H9 (cell line): ENCODE measurements at regions not wholly inside any gene's neighbourhood (a gene's known extent, or its start where the extent isn't known, plus 50 kb on each side); places are given as distances from the start of the nearest gene placed in this dataset.

Experiments used
- DNase-seq: peaks from one replicate; pipeline ENCODE4 v3.0.0-alpha.2; 2017
- H2AFZ ChIP-seq: one replicate; pipeline ENCODE4 v1.6.1; 2013; ENCODE audit warnings: mild to moderate bottlenecking, low read length, control low read depth, moderate library complexity
- H2AK5ac ChIP-seq: 2 replicates; pipeline ENCODE4 v1.6.1; 2013; ENCODE audit warnings: low read length, control low read depth, mixed read lengths; ENCODE audit not compliant: insufficient read length
- H2BK120ac ChIP-seq: one replicate; pipeline ENCODE4 v1.6.1; 2013; ENCODE audit warnings: low read depth, mild to moderate bottlenecking, low read length, control low read depth, inconsistent platforms; ENCODE audit not compliant: poor library complexity, severe bottlenecking
- H2BK12ac ChIP-seq: 2 replicates; pipeline ENCODE4 v1.6.1; 2013; ENCODE audit warnings: low read length, control low read depth, mixed read lengths, low read depth; ENCODE audit not compliant: insufficient read length
- H2BK15ac ChIP-seq: 2 replicates; pipeline ENCODE4 v1.6.1; 2013; ENCODE audit warnings: low read depth, low read length, control low read depth
- H2BK20ac ChIP-seq: one replicate; pipeline ENCODE4 v1.6.1; 2013; ENCODE audit warnings: low read depth, mild to moderate bottlenecking, low read length, control low read depth, inconsistent platforms; ENCODE audit not compliant: poor library complexity, severe bottlenecking
- H2BK5ac ChIP-seq: 2 replicates; pipeline ENCODE4 v1.6.1; 2013; ENCODE audit warnings: low read length, control low read depth, mixed read lengths; ENCODE audit not compliant: insufficient read length
- H3K14ac ChIP-seq: 2 replicates; pipeline ENCODE4 v1.6.1; 2013; ENCODE audit warnings: low read length, control low read depth; ENCODE audit not compliant: insufficient read depth
- H3K18ac ChIP-seq: 2 replicates; pipeline ENCODE4 v1.6.1; 2013; ENCODE audit warnings: low read depth, mild to moderate bottlenecking, mixed read lengths, low read length, control low read depth; ENCODE audit not compliant: insufficient read length
- H3K23ac ChIP-seq: 2 replicates; pipeline ENCODE4 v1.6.1; 2013; ENCODE audit warnings: low read length, control low read depth, mixed read lengths, low read depth; ENCODE audit not compliant: insufficient read length
- H3K23me2 ChIP-seq: 2 replicates; pipeline ENCODE4 v1.6.1; 2013; ENCODE audit warnings: low read depth, mild to moderate bottlenecking, mixed read lengths, low read length, control low read depth; ENCODE audit not compliant: insufficient read length, poor library complexity, severe bottlenecking
- H3K27ac ChIP-seq: 2 replicates; pipeline ENCODE4 v1.5.1; 2013; ENCODE audit warnings: low read length, control low read depth, mixed read lengths, low read depth; ENCODE audit not compliant: insufficient read length
- H3K27me3 ChIP-seq: 2 replicates; pipeline ENCODE4 v1.6.1; 2013; ENCODE audit warnings: low read length, control low read depth, inconsistent platforms; ENCODE audit not compliant: insufficient read depth
- H3K4ac ChIP-seq: 2 replicates; pipeline ENCODE4 v1.6.1; 2013; ENCODE audit warnings: low read depth, mild to moderate bottlenecking, control low read depth, inconsistent platforms, low read length, moderate library complexity
- H3K4me1 ChIP-seq: 2 replicates; pipeline ENCODE4 v1.6.1; 2013; ENCODE audit warnings: low read length, control low read depth, inconsistent platforms; ENCODE audit not compliant: insufficient read depth
- H3K4me2 ChIP-seq: 2 replicates; pipeline ENCODE4 v1.6.1; 2013; ENCODE audit warnings: low read length, control low read depth, mixed read lengths; ENCODE audit not compliant: insufficient read length, insufficient read depth
- H3K56ac ChIP-seq: 2 replicates; pipeline ENCODE4 v1.6.1; 2013; ENCODE audit warnings: low read depth, mild to moderate bottlenecking, mixed read lengths, low read length, control low read depth; ENCODE audit not compliant: insufficient read length
- H3K79me1 ChIP-seq: 2 replicates; pipeline ENCODE4 v1.6.1; 2013; ENCODE audit warnings: low read depth, mild to moderate bottlenecking, moderate library complexity, low read length, control low read depth, inconsistent platforms; ENCODE audit not compliant: insufficient read depth, poor library complexity, severe bottlenecking
- H3K79me2 ChIP-seq: 2 replicates; pipeline ENCODE4 v1.6.1; 2013; ENCODE audit warnings: low read length, control low read depth, inconsistent platforms; ENCODE audit not compliant: insufficient read depth
- H3K9ac ChIP-seq: 2 replicates; pipeline ENCODE4 v1.6.1; 2013; ENCODE audit warnings: low read length, control low read depth, mixed read lengths; ENCODE audit not compliant: insufficient read length; ENCODE audit errors: extremely low read depth
- H3K9me3 ChIP-seq: one replicate; pipeline ENCODE4 v1.6.1; 2013; ENCODE audit warnings: low read depth, low read length, inconsistent platforms; ENCODE audit not compliant: control insufficient read depth
- H3T11ph ChIP-seq: one replicate; pipeline ENCODE4 v1.6.1; 2013; ENCODE audit warnings: mild to moderate bottlenecking, low read length, control low read depth, inconsistent platforms
- H4K20me1 ChIP-seq: one replicate; pipeline ENCODE4 v1.6.1; 2013; ENCODE audit not compliant: control insufficient read depth, insufficient read length, insufficient read depth
- H4K5ac ChIP-seq: 2 replicates; pipeline ENCODE4 v1.6.1; 2013; ENCODE audit warnings: low read depth, mild to moderate bottlenecking, mixed read lengths, low read length, control low read depth; ENCODE audit not compliant: insufficient read length
- H4K8ac ChIP-seq: replicated peaks from 2 replicates; pipeline ENCODE4 v1.6.1; 2013; ENCODE audit warnings: low read length, control low read depth, mixed read lengths, low read depth; ENCODE audit not compliant: insufficient read length
- H4K91ac ChIP-seq: 2 replicates; pipeline ENCODE4 v1.6.1; 2013; ENCODE audit warnings: low read depth, mild to moderate bottlenecking, moderate library complexity, mixed read lengths, low read length, control low read depth; ENCODE audit not compliant: insufficient read length
- H3K27ac Mint-ChIP-seq, 3 experiments: 2 replicates in 2 of 3; 3 replicates in 1 of 3; pipeline ENCODE4 v1.8.0; 2020 to 2021; ENCODE audit warnings: mixed read lengths in 3 of 3, mild to moderate bottlenecking in 1 of 3, moderate library complexity in 1 of 3
- H3K27me3 Mint-ChIP-seq: 2 replicates; pipeline ENCODE4 v1.8.0; 2021; ENCODE audit warnings: low read depth, mild to moderate bottlenecking, moderate library complexity, mixed read lengths
- H3K36me3 Mint-ChIP-seq, 3 experiments: 2 replicates in 2 of 3; 3 replicates in 1 of 3; pipeline ENCODE4 v1.8.0; 2020 to 2021; ENCODE audit warnings: low read depth in 3 of 3, mixed read lengths in 3 of 3; ENCODE audit not compliant: insufficient read depth in 1 of 3
- H3K4me1 Mint-ChIP-seq, 2 experiments: 2 replicates each; pipeline ENCODE4 v1.8.0; 2020; ENCODE audit warnings: mixed read lengths in 2 of 2
- H3K4me3 Mint-ChIP-seq, 2 experiments: 2 replicates in 1 of 2; 3 replicates in 1 of 2; pipeline ENCODE4 v1.8.0; 2020 to 2021; ENCODE audit warnings: mild to moderate bottlenecking in 2 of 2, mixed read lengths in 2 of 2, moderate library complexity in 1 of 2
- H3K9me3 Mint-ChIP-seq, 2 experiments: 2 replicates in 1 of 2; 3 replicates in 1 of 2; pipeline ENCODE4 v1.8.0; 2020; ENCODE audit warnings: mild to moderate bottlenecking in 2 of 2, mixed read lengths in 2 of 2, moderate library complexity in 1 of 2
- WGBS: extraction: QIAGEN DNeasy Blood & Tissue Kit; methylation state at CpG from one replicate; pipeline ENCODE4 v1.1.7; 2013; ENCODE audit warnings: missing lambda C conversion rate, low lambda C conversion rate, mixed read lengths; ENCODE audit not compliant: insufficient read length; ENCODE audit errors: extremely low coverage; 5-methylcytosine and 5-hydroxymethylcytosine counted together
- TF ChIP-seq, protein P1 (sequence below): fragments of 200-600 bp; sonication (generic); conservative IDR thresholded peaks from 3 replicates; pipeline ENCODE4 v1.8.0; 2021; ENCODE audit warnings: antibody characterized with exemption, mild to moderate bottlenecking

DNA sequence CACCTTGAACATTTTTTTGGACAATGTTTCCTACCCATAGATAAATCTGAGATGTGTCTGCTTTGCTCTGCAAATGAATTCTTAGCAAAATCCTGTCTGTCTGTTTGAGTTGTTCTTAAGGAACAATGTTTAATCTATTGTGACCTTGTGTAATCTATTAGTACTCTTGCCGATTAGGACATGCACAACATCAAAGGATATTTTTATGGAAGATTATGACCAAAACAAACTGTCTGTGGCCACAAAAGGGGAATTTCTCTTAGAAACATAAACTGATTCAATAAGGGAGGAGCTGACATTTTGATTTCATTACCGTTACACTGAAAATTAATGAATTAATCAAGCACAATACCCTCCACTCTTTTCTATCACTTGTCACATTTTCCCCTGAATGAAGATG, 323.0 kb upstream of the PRR16 start:
- TF ChIP-seq, protein P1, sequence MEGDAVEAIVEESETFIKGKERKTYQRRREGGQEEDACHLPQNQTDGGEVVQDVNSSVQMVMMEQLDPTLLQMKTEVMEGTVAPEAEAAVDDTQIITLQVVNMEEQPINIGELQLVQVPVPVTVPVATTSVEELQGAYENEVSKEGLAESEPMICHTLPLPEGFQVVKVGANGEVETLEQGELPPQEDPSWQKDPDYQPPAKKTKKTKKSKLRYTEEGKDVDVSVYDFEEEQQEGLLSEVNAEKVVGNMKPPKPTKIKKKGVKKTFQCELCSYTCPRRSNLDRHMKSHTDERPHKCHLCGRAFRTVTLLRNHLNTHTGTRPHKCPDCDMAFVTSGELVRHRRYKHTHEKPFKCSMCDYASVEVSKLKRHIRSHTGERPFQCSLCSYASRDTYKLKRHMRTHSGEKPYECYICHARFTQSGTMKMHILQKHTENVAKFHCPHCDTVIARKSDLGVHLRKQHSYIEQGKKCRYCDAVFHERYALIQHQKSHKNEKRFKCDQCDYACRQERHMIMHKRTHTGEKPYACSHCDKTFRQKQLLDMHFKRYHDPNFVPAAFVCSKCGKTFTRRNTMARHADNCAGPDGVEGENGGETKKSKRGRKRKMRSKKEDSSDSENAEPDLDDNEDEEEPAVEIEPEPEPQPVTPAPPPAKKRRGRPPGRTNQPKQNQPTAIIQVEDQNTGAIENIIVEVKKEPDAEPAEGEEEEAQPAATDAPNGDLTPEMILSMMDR = no peak
- Histone ChIP-seq H3K4me2 (no peak overlapping the region), H2BK15ac (no peak overlapping the region), H3T11ph (no peak overlapping the region), H3K79me1 (no peaks in the 10 kb centered on the region), H2BK12ac (no peak overlapping the region), H3K14ac (no peak overlapping the region), H4K20me1 (no peaks in the 10 kb centered on the region), H3K4me1 (no peaks in the 10 kb centered on the region), H2AK5ac (no peak overlapping the region), H3K9me3 (no peaks in the 10 kb centered on the region), H3K79me2 (no peaks in the 10 kb centered on the region), H2BK120ac (no peak overlapping the region), H3K56ac (no peak overlapping the region), H3K18ac (no peak overlapping the region), H2BK20ac (no peak overlapping the region), H4K91ac (no peak overlapping the region), H4K8ac (no peak overlapping the region), H3K27me3 (no peaks in the 10 kb centered on the region), H2BK5ac (no peak overlapping the region), H3K27ac (no peak overlapping the region), H3K4ac (no peak overlapping the region), H2AFZ (no peak overlapping the region), H3K23ac (no peak overlapping the region), H4K5ac (no peak overlapping the region), H3K23me2 (no peaks in the 10 kb centered on the region), H3K9ac (no peak overlapping the region)
- Mint-ChIP-seq H3K4me1 (no peaks in the 10 kb centered on the region), H3K27me3 (no peaks in the 10 kb centered on the region; the same call in 1 of the 2 replicates), H3K36me3 (peaks cover 5 to 19% (median 7%) of the 10 kb centered on the region in 3 experiments; a peak in 5 of 7 replicates), H3K4me3 (no peak overlapping the region), H3K27ac (no peak overlapping the region), H3K9me3 (peaks cover 16 to 19% of the 10 kb centered on the region in 2 experiments)
- DNase-seq = no peak
- no CpG with 5 or more reads among the region's 2 CpGs for WGBS
